Endodermal cell (in vitro differentiated cells): ENCODE measurements at regions not wholly inside any gene's neighbourhood (a gene's known extent, or its start where the extent isn't known, plus 50 kb on each side); places are given as distances from the start of the nearest gene placed in this dataset.

Experiments
- DNase-seq: peaks from one replicate; pipeline ENCODE4 v3.0.0-alpha.2; 2017
- H3K27ac ChIP-seq: 2 replicates; pipeline ENCODE4 v1.5.1; 2013; ENCODE audit warnings: mild to moderate bottlenecking, low read depth, low read length, moderate library complexity
- H3K27me3 ChIP-seq: 2 replicates; pipeline ENCODE4 v1.6.1; 2013; ENCODE audit warnings: mild to moderate bottlenecking, low read length, moderate library complexity; ENCODE audit not compliant: insufficient read depth, control insufficient read depth, poor library complexity, severe bottlenecking
- H3K36me3 ChIP-seq: 2 replicates; pipeline ENCODE4 v1.7.0; 2013; ENCODE audit warnings: mild to moderate bottlenecking, low read length, moderate library complexity; ENCODE audit not compliant: control insufficient read depth, insufficient read depth
- H3K4me1 ChIP-seq: one replicate; pipeline ENCODE4 v1.7.0; 2013; ENCODE audit warnings: low read length; ENCODE audit not compliant: control insufficient read depth, insufficient read depth
- H3K4me3 ChIP-seq: 2 replicates; pipeline ENCODE4 v1.5.1; 2013; ENCODE audit warnings: mild to moderate bottlenecking, low read length, moderate library complexity
- H3K9ac ChIP-seq: 2 replicates; pipeline ENCODE4 v1.6.1; 2013; ENCODE audit warnings: mild to moderate bottlenecking, low read length, moderate library complexity; ENCODE audit not compliant: poor library complexity, severe bottlenecking; ENCODE audit errors: extremely low read depth
- H3K9me3 ChIP-seq: 2 replicates; pipeline ENCODE4 v1.6.1; 2013; ENCODE audit warnings: mild to moderate bottlenecking, low read length, moderate library complexity; ENCODE audit not compliant: control insufficient read depth
- H3K27ac Mint-ChIP-seq: 2 replicates; pipeline ENCODE4 v1.8.0; 2020; ENCODE audit warnings: mixed read lengths
- H3K27me3 Mint-ChIP-seq: 2 replicates; pipeline ENCODE4 v1.8.0; 2021; ENCODE audit warnings: mild to moderate bottlenecking, mixed read lengths; ENCODE audit not compliant: insufficient read depth
- H3K36me3 Mint-ChIP-seq: 2 replicates; pipeline ENCODE4 v1.8.0; 2020; ENCODE audit warnings: low read depth, mixed read lengths
- H3K4me1 Mint-ChIP-seq: 2 replicates; pipeline ENCODE4 v1.8.0; 2020; ENCODE audit warnings: mixed read lengths
- H3K4me3 Mint-ChIP-seq: 2 replicates; pipeline ENCODE4 v1.8.0; 2020; ENCODE audit warnings: mild to moderate bottlenecking, moderate library complexity, mixed read lengths
- H3K9me3 Mint-ChIP-seq: 2 replicates; pipeline ENCODE4 v1.8.0; 2020; ENCODE audit warnings: mild to moderate bottlenecking, mixed read lengths
- WGBS, 2 experiments: methylation state at CpG; one replicate each; pipeline versions ENCODE4 v1.1.5 to v1.1.7; 2013; ENCODE audit warnings: missing lambda C conversion rate in 2 of 2, mixed read lengths in 1 of 2; ENCODE audit not compliant: insufficient coverage in 1 of 2, insufficient read length in 1 of 2; 5-methylcytosine and 5-hydroxymethylcytosine counted together
- TF ChIP-seq, protein P1 (sequence below): fragments of 200-600 bp; sonication (generic); conservative IDR thresholded peaks from 2 replicates; pipeline ENCODE4 v1.5.0; 2021; ENCODE audit warnings: antibody characterized with exemption, mild to moderate bottlenecking

GRCh38 chr5:29889051-29889450, 1304.4 kb upstream of the CDH6 start:
- Histone ChIP-seq H3K27me3 (no peaks in the 10 kb centered on the region), H3K9me3 (no peaks in the 10 kb centered on the region), H3K27ac (peak overlapping the region; percentile 50), H3K36me3 (no peaks in the 10 kb centered on the region), H3K4me1 (no peaks in the 10 kb centered on the region), H3K9ac (no peak overlapping the region), H3K4me3 (no peak overlapping the region)
- Mint-ChIP-seq H3K27ac (no peak overlapping the region), H3K4me1 (no peaks in the 10 kb centered on the region), H3K27me3 (no peaks in the 10 kb centered on the region), H3K9me3 (no peaks in the 10 kb centered on the region), H3K4me3 (no peak overlapping the region), H3K36me3 (no peaks in the 10 kb centered on the region)
- TF ChIP-seq, protein P1, sequence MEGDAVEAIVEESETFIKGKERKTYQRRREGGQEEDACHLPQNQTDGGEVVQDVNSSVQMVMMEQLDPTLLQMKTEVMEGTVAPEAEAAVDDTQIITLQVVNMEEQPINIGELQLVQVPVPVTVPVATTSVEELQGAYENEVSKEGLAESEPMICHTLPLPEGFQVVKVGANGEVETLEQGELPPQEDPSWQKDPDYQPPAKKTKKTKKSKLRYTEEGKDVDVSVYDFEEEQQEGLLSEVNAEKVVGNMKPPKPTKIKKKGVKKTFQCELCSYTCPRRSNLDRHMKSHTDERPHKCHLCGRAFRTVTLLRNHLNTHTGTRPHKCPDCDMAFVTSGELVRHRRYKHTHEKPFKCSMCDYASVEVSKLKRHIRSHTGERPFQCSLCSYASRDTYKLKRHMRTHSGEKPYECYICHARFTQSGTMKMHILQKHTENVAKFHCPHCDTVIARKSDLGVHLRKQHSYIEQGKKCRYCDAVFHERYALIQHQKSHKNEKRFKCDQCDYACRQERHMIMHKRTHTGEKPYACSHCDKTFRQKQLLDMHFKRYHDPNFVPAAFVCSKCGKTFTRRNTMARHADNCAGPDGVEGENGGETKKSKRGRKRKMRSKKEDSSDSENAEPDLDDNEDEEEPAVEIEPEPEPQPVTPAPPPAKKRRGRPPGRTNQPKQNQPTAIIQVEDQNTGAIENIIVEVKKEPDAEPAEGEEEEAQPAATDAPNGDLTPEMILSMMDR: no peak
- no peak for DNase-seq
- WGBS, 2 experiments: 93 to 94% methylated on average over 6 of the region's 6 CpGs

GRCh38 chr5:29885595-29885994, 1307.9 kb upstream of the CDH6 start:
- no peak overlapping the region for H3K4me3 ChIP-seq
- TF ChIP-seq, protein P1: no peak
- no peaks in the 10 kb centered on the region for H3K36me3 Mint-ChIP-seq
- no peak overlapping the region for H3K4me3 Mint-ChIP-seq
- H3K9ac ChIP-seq: no peak overlapping the region
- H3K9me3 Mint-ChIP-seq: no peaks in the 10 kb centered on the region
- H3K27ac ChIP-seq: no peak overlapping the region
- H3K9me3 ChIP-seq: no peaks in the 10 kb centered on the region
- no peaks in the 10 kb centered on the region for H3K4me1 ChIP-seq
- WGBS, 2 experiments: 87 to 89% methylated on average over 4 to 8 of the region's 9 CpGs
- no peaks in the 10 kb centered on the region for H3K27me3 Mint-ChIP-seq
- DNase-seq: no peak
- H3K36me3 ChIP-seq: no peaks in the 10 kb centered on the region
- H3K4me1 Mint-ChIP-seq: no peaks in the 10 kb centered on the region
- H3K27ac Mint-ChIP-seq: no peak overlapping the region
- no peaks in the 10 kb centered on the region for H3K27me3 ChIP-seq

DNA sequence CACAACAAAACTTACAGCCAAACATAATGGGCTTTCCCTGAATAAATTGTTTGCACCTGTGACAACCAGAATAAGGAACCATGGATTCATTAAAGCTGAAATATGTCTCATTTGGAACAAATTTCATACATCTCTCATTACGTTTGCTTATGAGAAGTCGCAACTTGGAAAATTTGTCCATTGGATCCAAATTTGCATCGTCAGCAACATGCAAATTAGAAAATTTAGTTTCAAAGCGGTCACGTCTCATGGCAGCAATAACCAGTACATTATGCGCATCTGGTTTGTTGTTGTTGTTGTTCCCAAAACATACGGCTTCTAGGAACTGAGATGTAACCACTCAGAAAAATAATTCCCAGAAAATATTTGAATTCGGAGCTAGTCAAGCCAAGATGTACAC, 1311.5 kb upstream of the CDH6 start:
- Mint-ChIP-seq H3K36me3 (no peaks in the 10 kb centered on the region), H3K4me3 (no peak overlapping the region), H3K9me3 (no peaks in the 10 kb centered on the region), H3K27me3 (no peaks in the 10 kb centered on the region), H3K27ac (no peak overlapping the region), H3K4me1 (no peaks in the 10 kb centered on the region)
- Histone ChIP-seq H3K4me3 (no peak overlapping the region), H3K9me3 (no peaks in the 10 kb centered on the region), H3K36me3 (no peaks in the 10 kb centered on the region), H3K4me1 (no peaks in the 10 kb centered on the region), H3K9ac (no peak overlapping the region), H3K27me3 (no peaks in the 10 kb centered on the region), H3K27ac (no peak overlapping the region)
- WGBS, 2 experiments: 81 to 98% methylated on average over 7 to 8 of the region's 8 CpGs
- DNase-seq: no peak
- TF ChIP-seq, protein P1: no peak
